ENCODE measurements at regions not wholly inside any gene's neighbourhood (a gene's known extent, or its start where the extent isn't known, plus 50 kb on each side); places are given as distances from the start of the nearest gene placed in this dataset.

DNA sequence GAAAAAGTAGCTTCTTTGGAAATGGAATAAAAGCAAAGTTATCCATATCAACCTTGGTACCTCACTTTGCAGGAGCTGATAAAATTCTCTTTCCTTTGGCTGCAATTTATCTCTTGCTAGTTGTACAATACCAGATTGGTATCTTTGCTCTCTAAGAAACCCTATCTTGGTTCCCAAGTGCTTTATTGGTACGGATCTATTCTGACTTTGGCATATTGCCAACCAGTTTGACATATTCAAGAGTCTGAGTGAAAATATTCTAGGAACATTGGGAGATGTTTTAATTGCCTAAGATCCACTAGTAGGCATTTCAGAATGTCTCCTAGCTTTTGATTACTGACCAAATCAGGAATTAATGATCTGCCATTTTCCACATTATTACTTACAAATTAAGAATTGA lies 167.2 kb upstream of the ATP2B1 start:
- TF ChIP-seq, protein P1, sequence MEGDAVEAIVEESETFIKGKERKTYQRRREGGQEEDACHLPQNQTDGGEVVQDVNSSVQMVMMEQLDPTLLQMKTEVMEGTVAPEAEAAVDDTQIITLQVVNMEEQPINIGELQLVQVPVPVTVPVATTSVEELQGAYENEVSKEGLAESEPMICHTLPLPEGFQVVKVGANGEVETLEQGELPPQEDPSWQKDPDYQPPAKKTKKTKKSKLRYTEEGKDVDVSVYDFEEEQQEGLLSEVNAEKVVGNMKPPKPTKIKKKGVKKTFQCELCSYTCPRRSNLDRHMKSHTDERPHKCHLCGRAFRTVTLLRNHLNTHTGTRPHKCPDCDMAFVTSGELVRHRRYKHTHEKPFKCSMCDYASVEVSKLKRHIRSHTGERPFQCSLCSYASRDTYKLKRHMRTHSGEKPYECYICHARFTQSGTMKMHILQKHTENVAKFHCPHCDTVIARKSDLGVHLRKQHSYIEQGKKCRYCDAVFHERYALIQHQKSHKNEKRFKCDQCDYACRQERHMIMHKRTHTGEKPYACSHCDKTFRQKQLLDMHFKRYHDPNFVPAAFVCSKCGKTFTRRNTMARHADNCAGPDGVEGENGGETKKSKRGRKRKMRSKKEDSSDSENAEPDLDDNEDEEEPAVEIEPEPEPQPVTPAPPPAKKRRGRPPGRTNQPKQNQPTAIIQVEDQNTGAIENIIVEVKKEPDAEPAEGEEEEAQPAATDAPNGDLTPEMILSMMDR (IDR thresholded peaks at IDR 0.05; ENCODE audit: unreplicated experiment in 3 of 3) = no peak
- no peaks in the 10 kb centered on the region for H3K27me3 Mint-ChIP-seq (ENCODE audit: low read depth)
- H3K27ac Mint-ChIP-seq = no peak overlapping the region
- no peak overlapping the region for H3K4me3 Mint-ChIP-seq
- H3K4me1 Mint-ChIP-seq = peaks cover 44% of the 10 kb centered on the region
- H3K9me3 Mint-ChIP-seq = peaks cover 5% of the 10 kb centered on the region
- H3K36me3 Mint-ChIP-seq (ENCODE audit: low read depth) = no peaks in the 10 kb centered on the region

DNA sequence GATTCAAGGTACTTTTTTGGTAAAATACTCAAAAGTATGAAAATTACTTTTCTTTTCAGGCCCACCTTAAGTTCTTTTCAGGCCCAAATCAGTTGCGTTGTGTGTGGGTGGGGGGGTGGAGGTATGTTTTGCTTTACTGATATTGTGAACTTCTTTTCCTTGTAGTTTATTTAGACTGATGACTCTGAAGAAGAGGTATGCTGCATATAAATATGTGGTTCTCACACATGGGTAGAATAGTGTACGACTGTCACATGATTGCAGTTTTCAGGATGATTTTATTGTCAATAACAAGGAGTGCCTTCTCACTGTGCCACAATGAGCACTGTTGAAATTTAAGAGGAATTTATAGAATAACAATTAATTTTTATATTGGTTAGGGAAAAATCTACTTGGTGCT lies 166.6 kb upstream of the ATP2B1 start:
- H3K27me3 Mint-ChIP-seq (ENCODE audit: low read depth) = no peaks in the 10 kb centered on the region
- H3K36me3 Mint-ChIP-seq (ENCODE audit: low read depth) = no peaks in the 10 kb centered on the region
- H3K4me1 Mint-ChIP-seq = peaks cover 40% of the 10 kb centered on the region
- H3K4me3 Mint-ChIP-seq = no peak overlapping the region
- TF ChIP-seq, protein P1 (IDR thresholded peaks at IDR 0.05; ENCODE audit: unreplicated experiment in 3 of 3) = no peak
- peaks cover 7% of the 10 kb centered on the region for H3K9me3 Mint-ChIP-seq
- H3K27ac Mint-ChIP-seq = no peak overlapping the region

DNA sequence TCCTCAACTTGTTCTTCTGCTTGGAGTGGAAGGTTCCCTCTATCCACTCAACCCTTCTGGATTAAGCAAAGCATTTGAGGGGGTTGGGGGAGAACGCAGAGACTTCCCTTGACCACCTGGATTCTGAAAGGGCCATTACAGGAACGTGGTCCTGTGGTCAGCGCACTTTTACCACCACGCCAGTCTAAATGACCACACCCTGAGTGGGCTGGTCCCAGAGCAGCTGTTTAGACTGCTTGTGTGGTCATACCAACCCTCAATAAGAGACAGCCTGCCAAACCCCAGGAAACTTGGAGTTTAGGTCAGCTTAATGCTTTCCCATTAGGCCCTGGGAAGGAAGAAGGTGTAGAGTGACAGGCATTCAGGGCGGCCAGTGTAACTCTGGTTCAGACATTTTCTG lies 165.5 kb upstream of the ATP2B1 start:
- H3K4me3 Mint-ChIP-seq = no peak overlapping the region
- no peaks in the 10 kb centered on the region for H3K27me3 Mint-ChIP-seq (ENCODE audit: low read depth)
- peaks cover 40% of the 10 kb centered on the region for H3K4me1 Mint-ChIP-seq
- H3K36me3 Mint-ChIP-seq (ENCODE audit: low read depth) = no peaks in the 10 kb centered on the region
- peaks cover 14% of the 10 kb centered on the region for H3K9me3 Mint-ChIP-seq
- peak overlapping the region in 2 of 3 experiments; percentile 22 to 52 for H3K27ac Mint-ChIP-seq
- TF ChIP-seq, protein P1 (IDR thresholded peaks at IDR 0.05; ENCODE audit: unreplicated experiment in 3 of 3) = no peak

DNA sequence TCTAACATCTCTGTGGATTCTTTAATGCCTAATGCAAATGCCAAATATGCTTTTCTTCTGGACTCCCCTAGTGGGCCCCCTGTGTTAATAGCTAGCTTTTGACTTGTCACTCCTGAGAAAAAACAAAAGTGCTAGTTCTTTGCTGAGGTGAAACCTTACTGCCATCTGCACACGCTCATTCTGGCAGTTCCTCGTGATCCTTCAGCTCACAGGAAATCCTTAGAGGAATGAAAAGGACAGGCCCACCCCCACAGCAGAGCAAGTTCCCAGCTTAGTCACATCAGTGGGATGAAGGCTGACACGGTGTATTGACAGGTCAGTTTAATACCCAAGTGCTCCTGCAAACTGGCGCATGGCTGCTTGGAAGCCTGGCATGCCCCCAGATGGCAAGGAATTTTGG lies 165.1 kb upstream of the ATP2B1 start:
- Mint-ChIP-seq H3K27ac (peak overlapping the region; percentile 22 to 68 (median 52)), H3K27me3 (ENCODE audit: low read depth) (no peaks in the 10 kb centered on the region), H3K4me3 (no peak overlapping the region), H3K4me1 (peaks cover 38% of the 10 kb centered on the region), H3K9me3 (peaks cover 14% of the 10 kb centered on the region), H3K36me3 (ENCODE audit: low read depth) (no peaks in the 10 kb centered on the region)
- TF ChIP-seq, protein P1 (IDR thresholded peaks at IDR 0.05; ENCODE audit: unreplicated experiment in 3 of 3) = no peak

DNA sequence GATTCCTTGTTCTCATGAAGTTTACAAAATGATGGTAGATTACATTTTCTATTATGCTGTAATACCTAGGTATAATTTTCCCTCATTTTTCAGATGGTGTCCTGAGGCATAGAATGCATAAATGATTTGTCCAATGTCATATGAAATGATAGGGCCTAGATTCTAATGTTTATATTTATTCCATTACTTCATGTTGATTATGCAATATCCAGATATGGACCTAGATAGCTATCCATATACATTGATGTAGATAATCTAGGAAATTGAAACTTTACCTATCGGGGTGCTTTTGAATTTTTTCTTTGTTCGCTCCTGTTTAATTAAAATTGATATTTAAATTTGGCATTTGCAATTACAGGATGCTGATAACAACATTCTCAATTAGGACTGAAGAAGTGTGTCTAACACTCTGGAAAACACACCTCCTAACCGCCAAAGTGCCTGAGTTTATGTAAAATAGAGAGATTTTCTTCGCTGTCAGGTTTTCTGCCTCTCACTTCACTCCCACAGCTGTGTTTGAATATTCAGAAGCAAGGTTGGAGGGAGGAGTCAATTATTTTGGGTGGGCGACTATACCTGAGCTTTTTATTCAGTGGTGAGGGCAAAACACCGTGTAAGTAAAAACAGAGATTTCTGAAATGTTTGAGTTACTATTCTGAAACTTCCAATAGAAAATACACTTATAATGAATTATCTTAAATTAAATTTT lies 164.4 kb upstream of the ATP2B1 start:
- TF ChIP-seq, protein P1 (IDR thresholded peaks at IDR 0.05; ENCODE audit: unreplicated experiment in 3 of 3) = no peak
- Mint-ChIP-seq H3K4me3 (no peak overlapping the region), H3K9me3 (peaks cover 15% of the 10 kb centered on the region), H3K36me3 (ENCODE audit: low read depth) (no peaks in the 10 kb centered on the region), H3K27ac (no peak overlapping the region), H3K4me1 (peaks cover 31% of the 10 kb centered on the region), H3K27me3 (ENCODE audit: low read depth) (no peaks in the 10 kb centered on the region)

All from nephron (organoid).